GM19023 (cell line): ENCODE measurements at regions not wholly inside any gene's neighbourhood (a gene's known extent, or its start where the extent isn't known, plus 50 kb on each side); places are given as distances from the start of the nearest gene placed in this dataset.
"Not testable (repeated sequence)": the region's sequence is repeated elsewhere in the genome, so short reads cannot be mapped to it uniquely, and the experiment has no call there.

Experiments
- ATAC-seq: cut with Tn5 transposase; IDR thresholded peaks from one replicate; pipeline ENCODE4 v1.9.1; 2021; ENCODE audit warnings: mild to moderate bottlenecking, moderate library complexity; ENCODE audit not compliant: unreplicated experiment

DNA sequence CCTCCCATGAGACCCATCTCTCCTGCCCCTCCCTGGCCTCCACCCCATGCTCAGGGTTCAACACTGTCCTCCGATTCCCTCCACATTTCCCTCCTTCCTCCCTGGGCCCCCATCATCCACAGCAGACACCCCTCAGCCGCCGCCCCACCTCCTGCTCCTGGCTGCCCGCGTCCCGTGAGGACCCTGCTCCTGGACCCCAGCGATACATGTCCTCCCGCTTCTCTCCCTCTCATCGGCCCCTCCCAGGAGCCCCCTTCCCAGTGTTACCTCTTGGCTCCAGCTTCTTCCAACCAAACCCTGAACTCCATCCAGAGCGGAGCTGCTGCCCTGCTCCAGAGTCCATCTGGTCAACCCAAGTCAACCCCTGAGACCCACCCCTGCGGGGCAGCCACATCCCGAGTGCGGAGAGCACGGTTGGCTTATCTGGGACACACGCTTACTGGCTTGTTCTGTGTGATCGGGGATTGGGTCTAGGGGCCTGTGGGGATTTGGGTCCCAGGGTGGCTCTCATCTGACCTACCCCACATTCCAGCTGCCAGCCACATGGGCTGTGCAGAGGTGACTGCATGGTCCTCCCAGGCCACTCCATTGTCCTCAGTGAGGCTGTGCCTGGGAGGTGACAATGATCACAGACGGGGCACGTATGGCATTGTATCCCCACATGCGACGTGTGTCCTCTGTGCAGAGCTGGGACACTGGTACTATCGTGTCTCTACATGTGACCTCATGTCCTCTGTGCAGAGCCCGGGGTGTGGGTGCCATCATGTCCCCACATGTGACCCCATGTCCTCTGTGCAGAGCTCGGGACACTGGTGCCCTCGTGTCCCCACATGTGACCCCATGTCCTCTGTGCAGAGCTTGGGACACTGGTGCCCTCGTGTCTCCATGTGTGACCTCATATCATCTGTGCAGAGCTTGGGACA is 333.6 kb downstream of the ADGRD1 start:
- no peak for ATAC-seq

DNA sequence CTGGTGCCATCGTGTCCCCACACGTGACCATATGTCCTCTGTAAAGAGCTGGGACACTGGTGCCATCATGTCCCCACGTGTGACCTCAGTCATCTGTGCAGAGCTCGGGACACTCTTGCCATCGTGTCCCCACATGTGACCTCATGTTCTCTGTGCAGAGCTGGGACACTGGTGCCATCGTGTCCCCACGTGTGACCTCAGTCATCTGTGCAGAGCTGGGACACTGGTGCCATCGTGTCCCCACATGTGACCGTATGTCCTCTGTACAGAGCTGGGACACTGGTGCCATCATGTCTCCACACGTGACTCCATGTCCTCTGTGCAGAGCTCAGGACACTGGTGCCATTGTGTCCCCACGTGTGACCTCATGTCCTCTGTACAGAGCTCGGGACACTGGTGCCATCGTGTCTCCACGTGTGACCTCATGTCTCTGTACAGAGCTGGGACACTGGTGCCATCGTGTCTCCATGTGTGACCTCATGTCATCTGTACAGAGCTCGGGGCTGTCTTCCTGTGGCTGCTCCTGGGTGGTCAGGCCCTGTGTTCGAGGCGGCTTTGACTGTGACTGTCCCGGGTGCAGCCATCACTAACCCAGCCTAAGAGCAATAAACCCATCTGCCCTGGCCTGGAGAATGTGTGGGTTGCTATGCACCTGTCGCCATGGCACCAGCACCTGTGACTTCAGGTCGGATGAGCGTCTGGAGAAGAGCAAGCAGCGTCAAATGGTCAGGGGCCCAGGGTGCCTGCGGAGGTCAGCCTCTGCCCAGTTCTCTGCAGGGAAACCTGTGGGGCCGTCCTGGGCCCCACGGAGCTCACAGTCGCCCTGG is 334.4 kb downstream of the ADGRD1 start:
- ATAC-seq: no peak

DNA sequence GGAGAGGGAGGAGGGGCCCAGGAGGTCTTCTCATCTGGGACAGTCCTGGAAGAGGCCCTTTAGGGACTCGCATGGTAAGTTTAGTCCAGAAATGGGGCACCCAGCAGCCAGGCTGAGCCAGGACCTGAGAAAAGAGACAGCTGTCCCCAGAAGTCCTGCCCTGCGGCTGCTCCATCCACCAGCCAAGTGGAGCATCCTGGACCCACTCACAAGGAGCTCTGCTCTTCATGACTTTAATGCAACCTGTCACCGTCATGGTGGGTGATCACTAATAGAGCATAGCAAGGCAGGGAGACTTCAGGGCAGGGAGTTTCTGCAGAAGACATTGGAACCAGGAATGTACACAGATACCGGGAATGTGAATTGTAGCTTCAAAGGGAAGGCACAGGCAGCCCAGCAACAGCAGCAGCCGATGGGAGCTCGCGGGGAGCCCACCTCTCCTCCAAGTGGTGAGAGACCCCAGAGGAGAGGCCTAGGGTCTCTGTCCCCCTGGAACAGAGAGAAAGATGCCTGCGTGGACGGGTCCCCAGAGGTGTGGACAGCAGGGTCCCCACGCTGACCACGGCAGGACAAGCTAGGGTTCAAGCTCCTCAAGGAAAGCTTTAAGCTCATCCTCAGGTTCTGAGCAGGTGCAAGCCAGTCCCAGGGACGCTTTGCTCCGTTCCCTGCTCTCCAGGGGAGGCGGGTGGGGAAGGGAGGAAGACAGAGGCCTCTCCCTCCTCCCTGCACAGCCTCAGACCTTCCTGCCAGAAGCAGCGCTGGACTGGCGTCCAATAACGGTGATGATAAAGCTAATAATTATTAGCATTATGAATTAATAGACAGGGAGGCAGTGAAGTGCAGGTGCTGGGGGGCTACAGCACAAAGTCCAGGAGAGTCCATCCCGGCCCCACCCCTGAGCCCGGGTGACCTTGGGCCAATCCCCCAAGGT is 335.3 kb downstream of the ADGRD1 start:
- not testable (repeated sequence) for ATAC-seq

DNA sequence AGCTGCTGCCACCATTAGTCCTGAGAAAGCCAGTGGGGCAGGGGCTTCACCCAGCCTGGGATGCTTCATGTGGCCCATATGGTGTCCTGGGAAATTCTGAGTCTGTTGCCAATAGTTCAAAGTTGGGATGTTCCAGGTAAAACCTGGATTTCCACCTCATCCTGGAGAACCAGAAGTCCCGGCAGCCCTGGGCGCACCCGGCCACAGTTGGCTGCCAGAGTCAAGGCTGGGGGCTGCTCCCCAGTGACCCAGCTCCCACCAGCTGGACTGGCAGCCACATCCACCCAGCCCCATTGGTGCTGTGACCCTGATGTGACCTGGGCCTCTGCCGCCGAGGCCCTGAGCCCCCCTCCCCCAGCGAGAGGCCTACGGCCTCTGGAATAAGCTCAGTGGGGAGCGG is 336.1 kb downstream of the ADGRD1 start:
- not testable (repeated sequence) for ATAC-seq

DNA sequence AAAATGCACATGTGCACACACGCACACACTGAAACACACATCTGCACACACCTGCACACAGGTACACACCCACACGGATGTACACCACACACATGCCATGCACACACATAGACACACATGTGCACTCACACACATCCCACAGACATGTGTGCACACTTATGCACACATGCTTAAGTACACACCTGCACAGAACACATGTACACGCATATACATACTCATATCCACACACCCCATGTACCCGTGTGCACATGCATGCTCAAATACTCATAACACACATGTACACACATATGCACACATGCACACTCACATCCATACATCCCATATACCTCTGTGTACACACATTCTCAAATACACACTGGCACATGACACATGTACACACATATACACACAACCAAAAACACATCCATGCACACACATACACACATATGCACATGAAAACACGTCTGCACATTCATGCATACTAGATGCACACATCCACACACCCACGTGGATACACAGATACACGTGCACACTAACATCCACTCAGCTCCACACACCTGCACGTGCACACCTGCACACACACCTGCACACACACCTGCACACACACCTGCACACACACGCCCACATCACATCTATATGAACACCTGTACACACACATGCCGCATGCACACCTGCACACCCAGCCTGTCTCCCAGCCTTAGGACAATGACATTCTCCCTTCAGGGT is 336.7 kb downstream of the ADGRD1 start:
- ATAC-seq: no peak

DNA sequence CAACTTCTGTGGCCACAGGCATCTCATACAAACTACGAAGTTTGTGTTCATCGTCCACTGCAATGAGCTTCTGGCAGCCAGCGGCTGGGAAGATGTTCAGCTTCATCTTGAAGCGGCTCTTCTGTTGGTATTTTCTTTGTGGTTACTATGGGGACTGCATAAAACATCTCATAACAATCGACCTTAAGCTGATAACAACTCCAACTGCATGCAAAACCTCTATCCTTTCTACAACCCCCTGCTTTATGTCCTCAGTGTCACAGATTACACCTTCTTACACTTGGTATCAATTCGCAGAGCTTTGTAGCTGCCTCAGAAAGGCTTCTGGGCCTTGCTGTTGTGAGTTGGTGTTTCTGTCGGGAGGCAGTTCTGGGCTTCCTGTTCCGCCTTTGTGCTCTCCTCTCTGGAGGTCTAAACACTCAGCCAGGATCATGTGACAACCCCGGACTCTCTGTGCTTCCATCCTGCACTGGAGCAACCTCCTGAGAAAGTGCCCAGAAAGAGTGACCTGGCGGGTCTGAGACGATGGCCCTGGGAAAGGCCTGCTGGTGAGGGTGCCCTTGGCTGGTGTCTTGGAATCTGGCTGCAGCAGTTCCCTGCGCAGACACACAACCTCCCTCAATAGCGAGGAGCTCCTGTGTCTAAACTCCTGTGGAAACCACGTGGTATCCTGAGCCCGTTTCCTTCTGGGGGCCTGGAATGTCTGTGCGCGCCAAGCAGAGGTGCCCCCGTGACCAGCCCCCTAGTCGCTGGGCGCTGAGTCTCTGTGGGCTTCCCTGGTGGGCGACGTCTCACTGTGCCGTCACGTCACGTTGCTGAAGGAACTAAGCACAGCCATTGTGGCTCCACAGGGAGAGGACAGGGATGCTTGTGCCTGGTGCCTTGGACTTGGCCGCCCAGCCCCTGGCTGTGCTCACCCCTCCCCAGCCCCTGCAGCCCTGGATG is 339.6 kb downstream of the ADGRD1 start:
- not testable (repeated sequence) for ATAC-seq

DNA sequence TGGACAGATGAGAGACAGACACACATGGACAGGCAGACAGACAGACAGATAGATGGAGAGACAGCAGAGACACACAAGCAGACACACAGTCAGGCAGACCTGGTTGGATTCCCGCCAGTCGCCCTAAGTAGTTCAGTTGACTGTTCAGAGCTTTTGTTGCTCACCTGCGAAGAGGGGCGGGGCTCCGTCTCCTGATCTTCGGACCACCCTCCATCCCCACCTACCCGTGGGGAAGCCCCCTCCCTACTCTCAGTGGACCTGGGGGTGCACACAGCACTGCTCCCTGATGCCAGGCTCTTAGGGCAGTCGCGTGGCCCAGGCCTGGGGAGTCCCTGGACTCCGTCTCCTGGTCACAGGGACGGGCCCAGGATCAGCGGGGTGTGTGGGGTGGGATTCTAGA is 341.0 kb downstream of the ADGRD1 start:
- not testable (repeated sequence) for ATAC-seq

DNA sequence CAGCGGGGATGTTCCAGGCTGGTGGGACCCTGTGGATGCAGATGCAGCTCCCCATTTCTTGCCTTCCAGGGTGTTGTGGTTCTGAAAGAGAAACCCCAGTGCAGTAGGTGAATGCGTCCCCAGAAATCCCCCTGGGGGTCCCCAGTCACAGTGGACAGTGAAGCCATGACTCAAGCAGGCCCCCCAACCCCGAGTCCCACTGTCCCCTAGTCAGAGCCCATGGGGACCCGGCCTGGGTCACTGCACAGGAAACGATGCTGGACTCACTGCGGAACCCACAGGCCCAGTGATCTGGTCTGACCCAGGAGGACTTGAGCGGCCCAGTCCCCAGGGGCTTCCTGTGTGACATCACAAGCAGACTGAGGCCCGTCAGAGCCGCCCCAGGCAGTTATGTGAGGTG is 341.4 kb downstream of the ADGRD1 start:
- ATAC-seq: not testable (repeated sequence)

DNA sequence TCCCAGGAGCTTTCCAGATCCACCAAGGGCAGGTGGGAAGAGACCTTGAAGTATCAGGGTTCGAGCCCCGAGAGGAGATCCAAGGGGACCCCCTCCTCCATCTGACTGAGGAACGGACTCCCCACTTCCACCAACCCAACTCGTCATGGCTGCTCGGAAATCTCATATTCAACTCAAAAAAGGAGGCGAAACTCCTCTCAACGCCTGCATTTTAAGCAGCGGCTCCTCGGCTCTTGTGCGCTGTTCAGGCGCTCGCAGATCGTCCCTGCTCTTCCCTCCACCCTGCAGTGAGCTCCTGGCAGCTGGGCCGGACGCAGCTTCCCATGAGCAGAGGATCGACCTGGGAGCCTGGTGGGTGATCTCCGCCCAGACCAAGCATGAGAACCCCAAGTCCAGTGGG is 341.9 kb downstream of the ADGRD1 start:
- not testable (repeated sequence) for ATAC-seq

DNA sequence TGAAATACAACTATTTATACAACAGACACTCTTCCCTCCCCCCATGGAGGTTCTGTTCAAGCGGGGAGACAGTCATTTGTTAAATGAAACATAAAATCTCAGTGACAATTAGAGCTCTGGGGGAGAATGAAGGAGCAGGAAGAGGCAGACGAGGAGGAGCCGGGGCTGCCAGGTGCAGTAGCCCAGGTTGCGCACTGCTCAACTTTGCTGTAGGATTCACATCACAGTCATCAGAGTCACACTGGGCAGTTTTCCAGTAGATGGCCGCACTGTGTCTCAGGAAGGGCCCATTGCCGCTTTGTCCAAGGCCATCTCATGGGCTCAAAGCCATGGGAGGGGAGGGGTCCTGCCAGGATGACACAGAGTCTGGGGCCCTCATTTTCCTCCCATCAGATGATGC is 342.4 kb downstream of the ADGRD1 start:
- ATAC-seq: not testable (repeated sequence)

DNA sequence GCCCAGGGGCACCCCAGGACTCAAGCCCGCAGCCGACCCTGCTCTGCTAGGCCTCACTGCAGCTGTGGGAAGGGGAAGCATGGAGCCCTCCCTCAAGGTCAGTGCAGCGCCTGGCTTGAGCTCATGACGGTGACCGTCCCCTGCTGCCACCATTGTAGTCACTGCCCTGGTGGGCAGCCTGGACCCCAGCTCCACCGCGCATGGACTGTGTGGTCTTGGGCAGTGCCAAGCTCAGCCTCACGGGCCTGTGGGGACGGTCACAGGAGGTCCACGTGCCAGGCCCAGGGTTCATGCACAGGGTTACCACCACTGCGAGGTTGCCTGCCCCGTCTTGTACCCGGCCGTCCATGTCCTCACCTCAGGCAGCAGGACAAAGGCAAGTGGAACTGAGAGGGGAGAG is 342.9 kb downstream of the ADGRD1 start:
- ATAC-seq: not testable (repeated sequence)

DNA sequence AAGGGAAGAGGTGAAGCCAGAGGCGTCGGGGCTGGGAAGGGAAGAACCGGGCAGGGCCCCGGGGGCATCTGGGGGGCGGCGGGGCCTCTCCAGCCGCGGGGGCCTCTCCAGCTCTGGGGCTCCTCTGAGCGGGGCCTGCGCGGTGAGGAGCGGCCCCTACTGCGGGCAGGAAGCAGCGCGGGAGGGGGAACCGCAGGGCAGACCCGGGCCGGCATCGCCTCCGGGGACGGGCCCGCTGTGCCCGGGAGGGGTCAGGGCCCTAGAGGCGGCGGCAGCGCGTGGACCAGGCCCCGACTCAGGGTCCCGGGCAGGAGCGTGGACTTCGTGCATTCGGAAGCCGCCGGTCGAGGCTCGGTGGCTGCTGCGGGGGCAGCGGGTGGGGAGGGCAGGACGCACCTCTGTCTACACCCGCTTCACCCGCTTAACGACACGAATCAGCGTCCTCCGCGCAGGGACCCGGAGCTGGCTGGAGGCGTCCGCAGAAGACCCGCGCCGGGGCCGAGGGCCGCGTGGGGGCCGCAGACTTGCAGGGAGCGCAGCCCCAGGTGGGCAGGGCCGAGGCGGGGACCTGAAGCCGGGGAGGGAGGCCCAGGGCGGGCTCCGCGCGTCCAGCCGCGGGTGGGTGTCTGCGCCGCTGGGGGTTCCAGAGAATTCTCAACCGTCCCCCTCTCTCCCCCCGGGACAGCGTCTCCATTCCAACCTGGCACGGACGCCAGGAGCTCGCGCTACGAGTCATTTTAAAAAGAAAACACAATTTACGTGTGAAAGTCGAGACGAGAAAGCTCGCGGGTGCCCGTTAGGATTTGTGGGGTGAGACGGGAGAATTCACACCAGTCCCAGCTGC is 345.0 kb downstream of the ADGRD1 start:
- ATAC-seq: not testable (repeated sequence)

DNA sequence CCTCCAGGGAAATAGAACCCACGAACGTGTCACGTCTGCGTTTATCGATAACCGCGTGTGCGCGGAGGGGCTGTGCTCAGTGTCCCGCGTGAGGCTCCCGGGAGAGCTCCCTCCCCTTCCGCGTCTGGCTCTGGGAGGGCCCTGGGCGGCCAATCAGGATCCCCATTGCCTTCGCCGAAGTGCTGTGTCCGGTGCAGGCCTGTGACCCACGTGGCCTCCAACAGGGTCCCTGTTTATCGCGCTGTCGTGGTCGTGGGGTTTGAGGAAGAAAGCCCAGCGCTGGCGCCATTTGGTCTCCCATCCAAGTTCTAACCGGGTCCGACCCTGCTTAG is 345.6 kb downstream of the ADGRD1 start:
- ATAC-seq: not testable (repeated sequence)

DNA sequence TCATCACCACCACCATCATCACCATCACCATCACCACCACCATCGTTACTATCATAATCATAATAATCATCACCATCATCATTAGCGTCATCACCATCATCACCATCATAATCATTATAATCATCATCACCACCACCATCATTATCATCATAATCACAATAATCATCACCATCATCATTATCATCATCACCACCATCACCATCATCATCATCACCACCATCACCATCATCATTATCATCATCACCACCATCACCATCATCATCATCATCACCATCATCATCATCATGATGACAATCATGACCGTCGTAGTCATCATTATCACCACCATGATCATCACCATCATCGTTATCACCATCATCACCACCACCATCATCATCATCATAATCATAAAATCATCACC is 349.9 kb downstream of the ADGRD1 start:
- not testable (repeated sequence) for ATAC-seq

DNA sequence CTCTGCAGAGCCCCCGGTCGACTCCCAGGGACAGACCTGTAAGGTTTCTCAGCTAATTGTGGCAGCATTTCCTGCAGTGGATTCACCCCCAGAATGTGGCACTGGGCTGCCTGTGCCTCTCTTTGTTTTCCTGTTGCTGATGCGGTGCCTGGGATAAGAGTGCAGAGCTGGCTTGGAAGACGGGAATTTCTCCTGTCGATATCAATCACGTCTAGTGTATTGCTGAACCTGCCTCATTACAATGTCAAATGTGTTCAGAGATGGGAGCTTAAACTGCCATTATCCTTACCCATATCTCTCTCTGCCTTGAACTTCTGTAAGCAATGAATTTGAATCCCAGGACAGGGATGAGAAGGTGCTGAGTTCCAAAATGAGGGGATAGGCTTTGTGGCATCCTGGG is 350.9 kb downstream of the ADGRD1 start:
- ATAC-seq: not testable (repeated sequence)

DNA sequence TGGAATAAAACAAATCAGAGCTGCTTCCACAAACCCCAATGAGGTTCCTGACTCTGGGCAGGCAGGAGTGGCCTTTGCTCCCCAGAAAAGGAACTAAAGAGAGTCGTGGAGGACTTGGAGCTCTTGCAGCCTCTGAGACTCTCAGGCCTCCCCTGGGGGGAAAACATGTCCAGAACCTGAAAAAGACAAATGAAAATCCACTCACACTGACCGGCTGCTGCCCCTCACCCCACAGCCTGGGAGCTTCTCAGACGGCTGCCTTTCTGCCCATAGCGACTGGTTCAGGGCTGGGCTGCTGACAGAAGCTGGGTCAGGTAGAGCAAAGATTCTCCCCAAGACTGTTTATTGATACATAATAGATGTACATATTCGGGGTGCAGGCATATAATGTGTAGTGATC is 356.0 kb downstream of the ADGRD1 start:
- ATAC-seq: no peak

DNA sequence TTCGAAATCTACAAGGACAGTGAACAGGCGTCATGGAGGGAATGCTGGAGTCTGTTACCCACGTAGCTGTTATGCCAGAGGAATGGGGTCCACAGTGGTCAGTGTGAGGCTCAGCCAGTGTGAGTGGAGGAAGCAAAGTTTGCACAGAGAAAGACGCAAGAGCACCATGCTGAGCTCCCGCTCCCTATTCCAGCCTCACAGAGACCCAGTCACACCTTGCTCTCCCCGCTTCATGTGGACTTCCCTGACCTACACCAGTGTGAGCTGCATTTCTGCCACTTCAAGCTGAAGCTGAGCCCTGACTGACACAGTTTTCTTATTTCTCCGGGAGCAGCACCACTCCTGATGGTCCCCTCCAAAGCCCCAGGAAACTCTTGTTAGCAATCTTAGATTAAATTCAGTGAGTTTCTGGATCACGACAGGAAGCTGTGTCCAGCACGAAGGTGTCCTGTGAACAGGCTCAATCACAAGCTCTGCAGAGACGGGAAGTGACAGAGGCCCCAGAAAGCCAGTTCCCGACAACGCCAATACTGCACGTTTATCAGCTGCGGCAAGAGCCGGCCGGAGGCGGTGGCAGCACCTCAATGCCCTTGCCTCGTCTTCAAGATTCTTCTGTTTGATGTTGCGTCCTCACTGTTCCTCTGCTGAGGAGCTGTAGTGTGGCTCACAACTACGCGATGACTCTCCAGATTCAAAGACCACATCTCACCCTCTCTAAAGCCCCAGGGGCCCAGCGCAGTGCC is 356.7 kb downstream of the ADGRD1 start:
- not testable (repeated sequence) for ATAC-seq
